Gastroesophageal sphincter (tissue), 4 donors: ENCODE measurements at regions not wholly inside any gene's neighbourhood (a gene's known extent, or its start where the extent isn't known, plus 50 kb on each side); places are given as distances from the start of the nearest gene placed in this dataset.
"Not testable (repeated sequence)": the region's sequence is repeated elsewhere in the genome, so short reads cannot be mapped to it uniquely, and the experiment has no call there.

Experiments
- ATAC-seq: fragments of 150-250 bp; one replicate; pipeline ENCODE4 v1.9.1; 2016; ENCODE audit warnings: mild to moderate bottlenecking, moderate library complexity
- H3K27ac ChIP-seq, 4 donors: fragments of 200-600 bp; sonication (generic) in 3 of 4; 1 replicate in 3 of 4; 2 replicates in 1 of 4; pipeline ENCODE4 v1.5.1; 2016 to 2019
- H3K27me3 ChIP-seq: fragments of 200-600 bp; sonication (generic); one replicate; pipeline ENCODE4 v1.5.1; 2019
- H3K36me3 ChIP-seq, 2 donors: fragments of 200-600 bp; sonication (generic); one replicate each; pipeline ENCODE4 v1.5.1; 2019; ENCODE audit warnings: control low read depth in 1 of 2
- H3K4me1 ChIP-seq, 3 donors: fragments of 200-600 bp; sonication (generic); 1 replicate in 2 of 3; 2 replicates in 1 of 3; pipeline ENCODE4 v1.5.1; 2016 to 2019; ENCODE audit warnings: control low read depth in 2 of 3
- H3K4me3 ChIP-seq, 2 donors: fragments of 200-600 bp; sonication (generic); one replicate each; pipeline ENCODE4 v1.5.1; 2019; ENCODE audit warnings: mild to moderate bottlenecking in 1 of 2, moderate library complexity in 1 of 2
- H3K9me3 ChIP-seq, 3 donors: fragments of 200-600 bp; sonication (generic); one replicate each; pipeline ENCODE4 v1.5.1; 2017 to 2019; ENCODE audit warnings: control low read depth in 2 of 3
- CTCF ChIP-seq, 4 experiments: fragments of 200-600 bp in 2 of 4; fragments of 450-650 bp in 2 of 4; sonication (generic) in 1 of 4; IDR thresholded peaks; one replicate each; pipeline ENCODE4 v1.5.1; 2017 to 2019; ENCODE audit warnings: antibody characterized with exemption in 4 of 4, mild to moderate bottlenecking in 2 of 4, moderate library complexity in 2 of 4
- EP300 ChIP-seq: sonication (generic); formaldehyde crosslinking; IDR thresholded peaks from one replicate; pipeline ENCODE4 v1.6.1; 2017; ENCODE audit warnings: antibody characterized with exemption, mild to moderate bottlenecking
- POLR2A ChIP-seq, 2 donors: fragments of 450-650 bp; IDR thresholded peaks; one replicate each; pipeline ENCODE4 v1.6.1; 2017; ENCODE audit warnings: antibody characterized with exemption in 2 of 2, mild to moderate bottlenecking in 2 of 2, moderate library complexity in 1 of 2
- POLR2AphosphoS5 ChIP-seq: sonication (generic); formaldehyde crosslinking; IDR thresholded peaks from one replicate; pipeline ENCODE4 v1.6.1; 2017; ENCODE audit warnings: antibody characterized with exemption
- WGBS, 2 donors: methylation state at CpG; one replicate each; pipeline ENCODE4 v1.1.5; 2018; ENCODE audit warnings: low coverage in 1 of 2; 5-methylcytosine and 5-hydroxymethylcytosine counted together

DNA sequence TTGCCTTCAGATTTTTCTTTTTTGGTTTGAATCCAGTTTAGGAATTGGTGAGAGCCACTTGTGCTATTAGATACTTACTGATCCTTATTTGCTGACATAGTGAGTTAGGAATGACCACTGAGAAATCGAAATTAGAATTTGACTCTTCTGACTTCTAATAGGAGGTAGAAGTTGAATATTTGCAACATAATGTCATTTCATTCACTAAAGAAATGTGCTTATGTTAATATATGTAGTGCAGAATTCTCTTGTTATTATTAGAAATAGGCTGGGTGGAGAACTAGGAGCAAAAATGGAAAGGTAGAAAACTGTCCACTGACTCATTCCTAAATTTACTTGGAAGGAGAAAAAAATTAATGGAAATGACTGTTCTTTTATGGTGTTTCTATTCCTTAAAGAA is 538.2 kb upstream of the SGO1 start:
- Histone ChIP-seq H3K27me3 (no peaks in the 10 kb centered on the region), H3K27ac (no peak overlapping the region), H3K4me1 (no peaks in the 10 kb centered on the region), H3K9me3 (no peaks in the 10 kb centered on the region), H3K36me3 (no peaks in the 10 kb centered on the region), H3K4me3 (no peak overlapping the region)
- WGBS, 2 donors: 80% methylated on average over 1 of the region's 1 CpG
- TF ChIP-seq POLR2A (IDR thresholded peaks at IDR 0.05) (no peak), EP300 (no peak), POLR2AphosphoS5 (no peak), CTCF (IDR thresholded peaks at IDR 0.05) (no peak)
- no peak for ATAC-seq

- not testable (repeated sequence) for H3K4me3 ChIP-seq, H3K27ac ChIP-seq, ATAC-seq, H3K36me3 ChIP-seq, H3K27me3 ChIP-seq, H3K9me3 ChIP-seq, H3K4me1 ChIP-seq
- WGBS, 2 donors: 100% methylated on average over 2 of the region's 2 CpGs; no CpG with 5 or more reads in 1 of the 2 donors
These were observed 530.4 kb upstream of the SGO1 start for GRCh38 chr3:20716425-20716824.

DNA sequence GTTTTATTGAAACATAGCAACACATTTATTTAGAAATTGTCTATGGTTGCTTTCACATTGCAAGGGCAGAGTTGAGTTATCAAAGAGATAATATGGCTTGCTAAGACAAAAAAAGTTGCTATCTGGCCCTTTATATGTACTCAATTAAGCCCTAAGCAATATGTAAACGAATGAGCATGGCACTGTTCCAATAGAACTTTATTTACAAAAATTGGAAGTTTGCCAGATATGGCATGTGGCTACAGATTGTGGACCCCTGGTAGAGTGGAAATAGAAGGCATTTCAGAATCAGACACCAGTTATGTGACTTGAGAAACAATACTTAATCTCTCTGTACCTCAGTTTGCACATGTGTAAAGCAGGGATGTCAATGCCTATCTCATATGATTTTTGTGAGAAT is 515.6 kb upstream of the SGO1 start:
- Histone ChIP-seq H3K4me3 (no peak overlapping the region), H3K9me3 (no peaks in the 10 kb centered on the region), H3K36me3 (no peaks in the 10 kb centered on the region), H3K27ac (no peak overlapping the region), H3K27me3 (no peaks in the 10 kb centered on the region), H3K4me1 (no peaks in the 10 kb centered on the region)
- WGBS, 2 donors: 23 to 44% methylated on average over 1 of the region's 1 CpG
- no peak for ATAC-seq
- TF ChIP-seq POLR2A (IDR thresholded peaks at IDR 0.05): no peak
- no peak for TF ChIP-seq EP300
- TF ChIP-seq CTCF (IDR thresholded peaks at IDR 0.05): no peak
- no peak for TF ChIP-seq POLR2AphosphoS5

GRCh38 chr3:20700714-20701113 is 514.7 kb upstream of the SGO1 start:
- Histone ChIP-seq H3K27me3 (no peaks in the 10 kb centered on the region), H3K27ac (no peak overlapping the region), H3K4me1 (no peaks in the 10 kb centered on the region), H3K36me3 (no peaks in the 10 kb centered on the region), H3K9me3 (no peaks in the 10 kb centered on the region), H3K4me3 (no peak overlapping the region)
- WGBS, 2 donors: 52 to 67% methylated on average over 1 to 2 of the region's 2 CpGs
- TF ChIP-seq CTCF (IDR thresholded peaks at IDR 0.05): no peak
- TF ChIP-seq POLR2AphosphoS5: no peak
- no peak for TF ChIP-seq POLR2A (IDR thresholded peaks at IDR 0.05)
- no peak for TF ChIP-seq EP300
- no peak for ATAC-seq

DNA sequence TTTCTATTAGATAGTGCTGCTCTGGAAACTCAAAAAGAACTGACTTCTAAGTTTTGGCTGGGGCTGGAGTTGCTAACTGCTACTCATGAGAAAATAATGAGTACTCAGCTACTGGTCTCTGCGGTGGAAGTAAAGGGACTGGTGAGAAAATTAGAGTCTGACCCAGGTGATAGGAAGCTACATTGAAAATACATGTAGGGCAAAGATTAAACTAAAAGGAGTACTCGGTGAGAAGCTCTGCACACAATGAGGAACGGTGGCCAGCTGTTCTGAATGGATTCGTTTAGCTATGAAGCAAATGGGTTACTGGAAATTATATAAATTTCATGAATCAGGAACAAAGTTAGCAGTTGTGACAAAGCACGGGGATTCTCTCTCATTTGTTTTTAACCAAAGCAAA is 512.9 kb upstream of the SGO1 start:
- TF ChIP-seq POLR2AphosphoS5 (no peak), EP300 (no peak), POLR2A (IDR thresholded peaks at IDR 0.05) (no peak), CTCF (IDR thresholded peaks at IDR 0.05) (no peak)

More for the DNA sequence above, 512.9 kb upstream of the SGO1 start:
- no peaks in the 10 kb centered on the region for H3K9me3 ChIP-seq
- no peaks in the 10 kb centered on the region for H3K4me1 ChIP-seq
- WGBS, 2 donors: 85 to 89% methylated on average over 4 to 5 of the region's 5 CpGs
- no peak for ATAC-seq
- no peaks in the 10 kb centered on the region for H3K36me3 ChIP-seq
- H3K4me3 ChIP-seq: no peak overlapping the region
- no peaks in the 10 kb centered on the region for H3K27me3 ChIP-seq
- H3K27ac ChIP-seq: no peak overlapping the region
